Fibroblast of upper back skin (primary cell): ENCODE measurements at regions not wholly inside any gene's neighbourhood (a gene's known extent, or its start where the extent isn't known, plus 50 kb on each side); places are given as distances from the start of the nearest gene placed in this dataset.

Experiments used
- DNase-seq: peaks from one replicate; pipeline ENCODE4 v3.0.0-alpha.2; 2013

GRCh38 chr6:80690551-80691131 is 584.2 kb downstream of the BCKDHB start:
- DNase-seq = peak; percentile 31

- no peak for DNase-seq
These were observed 583.4 kb downstream of the BCKDHB start for GRCh38 chr6:80689716-80690395.

GRCh38 chr6:80679992-80680391 is 573.5 kb downstream of the BCKDHB start:
- no peak for DNase-seq

- no peak for DNase-seq
These were observed 569.9 kb downstream of the BCKDHB start for GRCh38 chr6:80676386-80676785.

GRCh38 chr6:80674669-80675068 is 568.2 kb downstream of the BCKDHB start:
- no peak for DNase-seq

GRCh38 chr6:80673367-80673766 is 566.9 kb downstream of the BCKDHB start:
- no peak for DNase-seq

- DNase-seq = no peak
These were observed 560.5 kb downstream of the BCKDHB start for GRCh38 chr6:80667006-80667405.

- no peak for DNase-seq
These were observed 552.5 kb downstream of the BCKDHB start for GRCh38 chr6:80658926-80659325.

- DNase-seq = no peak
These were observed 540.7 kb downstream of the BCKDHB start for GRCh38 chr6:80647156-80647555.

GRCh38 chr6:80643881-80644280 is 537.4 kb downstream of the BCKDHB start:
- no peak for DNase-seq

- peak; percentile 92 for DNase-seq
These were observed 536.0 kb downstream of the BCKDHB start for GRCh38 chr6:80642452-80642851.

- peak; percentile 41 for DNase-seq
These were observed 535.1 kb downstream of the BCKDHB start for GRCh38 chr6:80641591-80641990.

- no peak for DNase-seq
These were observed 533.7 kb downstream of the BCKDHB start for GRCh38 chr6:80640176-80640575.

- no peak for DNase-seq
These were observed 532.7 kb downstream of the BCKDHB start for GRCh38 chr6:80639181-80639629.

GRCh38 chr6:80638213-80639055 is 532.0 kb downstream of the BCKDHB start:
- DNase-seq = peak; percentile 94

- peak; percentile 79 for DNase-seq
These were observed 530.8 kb downstream of the BCKDHB start for GRCh38 chr6:80637312-80637711.

GRCh38 chr6:80636689-80637088 is 530.2 kb downstream of the BCKDHB start:
- peak; percentile 70 for DNase-seq

GRCh38 chr6:80633412-80633811 is 526.9 kb downstream of the BCKDHB start:
- no peak for DNase-seq

- DNase-seq = no peak
These were observed 518.9 kb downstream of the BCKDHB start for GRCh38 chr6:80625405-80625804.

- DNase-seq = no peak
These were observed 516.8 kb downstream of the BCKDHB start for GRCh38 chr6:80623066-80623815.

GRCh38 chr6:80622641-80623040 is 516.2 kb downstream of the BCKDHB start:
- DNase-seq = no peak

GRCh38 chr6:80618953-80619352 is 512.5 kb downstream of the BCKDHB start:
- DNase-seq = peak; percentile 74

- peak; percentile 56 for DNase-seq
These were observed 504.4 kb downstream of the BCKDHB start for GRCh38 chr6:80610846-80611245.
